ENCODE measurements at regions not wholly inside any gene's neighbourhood (a gene's known extent, or its start where the extent isn't known, plus 50 kb on each side); places are given as distances from the start of the nearest gene placed in this dataset.
"Not testable (repeated sequence)": the region's sequence is repeated elsewhere in the genome, so short reads cannot be mapped to it uniquely, and the experiment has no call there.

- no peak for DNase-seq
Observed at GRCh38 chr2:180927030-180927686, 53.2 kb upstream of the UBE2E3 start.

GRCh38 chr2:180925700-180926099, 54.7 kb upstream of the UBE2E3 start:
- DNase-seq, result no peak

- no peak for DNase-seq
Observed at GRCh38 chr2:180924063-180924462, 56.3 kb upstream of the UBE2E3 start.

GRCh38 chr2:180910831-180911665, 69.4 kb upstream of the UBE2E3 start:
- no peak for DNase-seq

GRCh38 chr2:180907731-180908130, 72.7 kb upstream of the UBE2E3 start:
- DNase-seq, result no peak

- no peak for DNase-seq
Observed at GRCh38 chr2:180905461-180905860, 74.9 kb upstream of the UBE2E3 start.

- DNase-seq, result no peak
Observed at GRCh38 chr2:180905002-180905401, 75.4 kb upstream of the UBE2E3 start.

GRCh38 chr2:180901331-180901730, 79.1 kb upstream of the UBE2E3 start:
- DNase-seq, result no peak

GRCh38 chr2:180893752-180894151, 86.7 kb upstream of the UBE2E3 start:
- DNase-seq, result no peak

GRCh38 chr2:180892091-180892490, 88.3 kb upstream of the UBE2E3 start:
- DNase-seq, result no peak

- DNase-seq, result no peak
Observed at GRCh38 chr2:180891360-180891759, 89.0 kb upstream of the UBE2E3 start.

GRCh38 chr2:180890781-180891180, 89.6 kb upstream of the UBE2E3 start:
- no peak for DNase-seq

- no peak for DNase-seq
Observed at GRCh38 chr2:180882959-180883358, 97.4 kb upstream of the UBE2E3 start.

GRCh38 chr2:180876506-180876905, 103.9 kb upstream of the UBE2E3 start:
- DNase-seq, result no peak

GRCh38 chr2:180873219-180873618, 107.2 kb upstream of the UBE2E3 start:
- DNase-seq, result no peak

GRCh38 chr2:180872781-180873180, 107.6 kb upstream of the UBE2E3 start:
- DNase-seq, result not testable (repeated sequence)

- no peak for DNase-seq
Observed at GRCh38 chr2:180872255-180872654, 108.2 kb upstream of the UBE2E3 start.

GRCh38 chr2:180871649-180872048, 108.8 kb upstream of the UBE2E3 start:
- DNase-seq, result no peak

GRCh38 chr2:180849851-180850250, 130.6 kb upstream of the UBE2E3 start:
- DNase-seq, result no peak

GRCh38 chr2:180848393-180848792, 132.0 kb upstream of the UBE2E3 start:
- no peak for DNase-seq

- no peak for DNase-seq
Observed at GRCh38 chr2:180846756-180847472, 133.5 kb upstream of the UBE2E3 start.

GRCh38 chr2:180842461-180842860, 137.9 kb upstream of the UBE2E3 start:
- DNase-seq, result no peak

- DNase-seq, result no peak
Observed at GRCh38 chr2:180840641-180841040, 139.8 kb upstream of the UBE2E3 start.

- no peak for DNase-seq
Observed at GRCh38 chr2:180829836-180830235, 150.6 kb upstream of the UBE2E3 start.
